ENCODE measurements at regions not wholly inside any gene's neighbourhood (a gene's known extent, or its start where the extent isn't known, plus 50 kb on each side); places are given as distances from the start of the nearest gene placed in this dataset.
"Not testable (repeated sequence)": the region's sequence is repeated elsewhere in the genome, so short reads cannot be mapped to it uniquely, and the experiment has no call there.

DNA sequence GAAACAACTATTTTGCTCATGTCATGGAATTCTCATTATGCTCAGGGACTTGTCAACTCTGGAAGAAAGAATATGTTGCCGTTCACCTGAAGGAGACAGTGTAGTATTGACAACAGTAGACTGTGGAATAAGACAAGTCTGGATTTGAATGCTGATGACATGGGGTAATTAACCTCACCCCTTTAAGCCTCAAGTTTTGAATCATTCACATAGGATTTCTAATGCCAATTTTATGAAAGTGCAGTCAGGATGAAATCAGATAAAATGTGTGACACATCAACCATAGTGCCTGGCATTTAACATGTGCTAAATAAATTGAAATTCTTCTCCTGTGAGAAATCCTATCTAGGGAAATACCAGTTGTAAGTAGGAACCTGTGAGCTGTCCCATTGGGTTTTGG lies 305.8 kb downstream of the KIF20B start:
- Histone ChIP-seq H3K36me3 (replicated peaks in 1 of 2) (no peaks in the 10 kb centered on the region), H3K4me3 (no peak overlapping the region), H3K27ac (no peak overlapping the region), H3K27me3 (no peaks in the 10 kb centered on the region), H3K4me1 (replicated peaks in 1 of 2) (no peaks in the 10 kb centered on the region), H3K9me3 (replicated peaks in 1 of 3) (no peaks in the 10 kb centered on the region)
- intact Hi-C loops (cut with DNase I) = no loop called here
- no peak for DNase-seq
- TF ChIP-seq POLR2A (IDR thresholded peaks at IDR 0.05) = no peak
- TF ChIP-seq, protein P1, sequence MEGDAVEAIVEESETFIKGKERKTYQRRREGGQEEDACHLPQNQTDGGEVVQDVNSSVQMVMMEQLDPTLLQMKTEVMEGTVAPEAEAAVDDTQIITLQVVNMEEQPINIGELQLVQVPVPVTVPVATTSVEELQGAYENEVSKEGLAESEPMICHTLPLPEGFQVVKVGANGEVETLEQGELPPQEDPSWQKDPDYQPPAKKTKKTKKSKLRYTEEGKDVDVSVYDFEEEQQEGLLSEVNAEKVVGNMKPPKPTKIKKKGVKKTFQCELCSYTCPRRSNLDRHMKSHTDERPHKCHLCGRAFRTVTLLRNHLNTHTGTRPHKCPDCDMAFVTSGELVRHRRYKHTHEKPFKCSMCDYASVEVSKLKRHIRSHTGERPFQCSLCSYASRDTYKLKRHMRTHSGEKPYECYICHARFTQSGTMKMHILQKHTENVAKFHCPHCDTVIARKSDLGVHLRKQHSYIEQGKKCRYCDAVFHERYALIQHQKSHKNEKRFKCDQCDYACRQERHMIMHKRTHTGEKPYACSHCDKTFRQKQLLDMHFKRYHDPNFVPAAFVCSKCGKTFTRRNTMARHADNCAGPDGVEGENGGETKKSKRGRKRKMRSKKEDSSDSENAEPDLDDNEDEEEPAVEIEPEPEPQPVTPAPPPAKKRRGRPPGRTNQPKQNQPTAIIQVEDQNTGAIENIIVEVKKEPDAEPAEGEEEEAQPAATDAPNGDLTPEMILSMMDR (IDR thresholded peaks at IDR 0.05) = no peak
- 82 to 92% (median 88%) methylated on average over 1 of the region's 1 CpG for WGBS, 4 donors

DNA sequence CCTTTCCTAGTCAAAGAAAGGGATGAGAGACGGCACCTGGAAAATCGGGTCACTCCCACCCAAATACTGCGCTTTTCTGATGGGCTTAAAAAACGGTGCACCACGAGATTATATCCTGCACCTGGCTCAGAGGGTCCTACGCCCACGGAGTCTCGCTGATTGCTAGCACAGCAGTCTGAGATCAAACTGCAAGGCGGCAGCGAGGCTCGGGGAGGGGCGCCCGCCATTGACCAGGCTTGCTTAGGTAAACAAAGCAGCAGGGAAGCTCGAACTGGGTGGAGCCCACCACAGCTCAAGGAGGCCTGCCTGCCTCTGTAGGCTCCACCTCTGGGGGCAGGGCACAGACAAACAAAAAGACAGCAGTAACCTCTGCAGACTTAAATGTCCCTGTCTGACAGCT lies 309.9 kb downstream of the KIF20B start:
- H3K9me3 ChIP-seq (replicated peaks in 1 of 3); DNase-seq; H3K4me1 ChIP-seq (replicated peaks in 1 of 2); H3K27ac ChIP-seq; H3K36me3 ChIP-seq (replicated peaks in 1 of 2); H3K4me3 ChIP-seq; H3K27me3 ChIP-seq; intact Hi-C loops (cut with DNase I): not testable (repeated sequence)
- 58 to 82% (median 75%) methylated on average over 8 to 14 of the region's 14 CpGs for WGBS, 4 donors

DNA sequence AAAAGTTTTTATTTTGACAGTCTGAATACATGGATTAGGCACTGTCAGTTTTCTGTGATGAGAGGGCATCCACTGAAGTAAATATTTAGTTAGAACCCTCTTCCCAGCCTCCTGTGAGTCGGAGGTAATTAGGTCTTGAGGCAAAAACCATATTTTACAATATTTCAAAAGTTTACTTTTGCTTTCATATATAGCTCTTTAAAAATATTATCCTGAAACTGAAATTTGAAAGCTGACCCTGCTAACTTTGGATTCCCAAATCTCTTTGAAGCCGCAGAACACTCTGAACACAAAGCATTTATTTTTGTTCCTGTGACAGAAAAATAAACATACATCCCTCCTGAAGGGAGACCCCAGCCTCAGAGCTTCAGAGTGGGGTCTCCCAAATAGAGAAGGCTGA lies 317.4 kb downstream of the KIF20B start:
- no peak overlapping the region for H3K27ac ChIP-seq
- WGBS, 4 donors = 55 to 62% (median 60%) methylated on average over 2 of the region's 2 CpGs
- intact Hi-C loops (cut with DNase I) = no loop called here
- TF ChIP-seq POLR2A (IDR thresholded peaks at IDR 0.05) = no peak
- TF ChIP-seq, protein P1 (IDR thresholded peaks at IDR 0.05) = no peak
- no peaks in the 10 kb centered on the region for H3K27me3 ChIP-seq
- no peak overlapping the region for H3K4me3 ChIP-seq
- peaks cover 0 to 7% (median 0%) of the 10 kb centered on the region in 3 donors for H3K9me3 ChIP-seq (replicated peaks in 1 of 3)
- no peaks in the 10 kb centered on the region for H3K36me3 ChIP-seq (replicated peaks in 1 of 2)
- DNase-seq = no peak
- no peaks in the 10 kb centered on the region for H3K4me1 ChIP-seq (replicated peaks in 1 of 2)

DNA sequence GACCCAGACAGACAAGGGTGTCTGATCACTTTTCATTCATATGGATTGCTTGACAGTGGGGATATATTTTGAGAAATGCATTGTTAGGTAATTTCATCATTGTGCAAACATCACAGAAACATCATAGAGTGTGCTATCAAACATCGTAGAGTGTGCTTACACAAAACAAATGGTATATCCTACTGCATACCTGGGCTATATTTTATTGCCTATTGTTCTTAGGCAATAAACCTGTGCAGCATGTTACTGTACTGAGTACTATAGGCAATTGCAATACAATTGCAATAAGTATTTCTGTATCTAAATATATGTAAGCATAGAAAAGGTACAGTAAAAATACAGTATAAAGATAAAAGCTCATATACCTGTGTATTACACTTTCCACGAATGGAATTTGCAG lies 319.1 kb downstream of the KIF20B start:
- TF ChIP-seq POLR2A (IDR thresholded peaks at IDR 0.05) = no peak
- TF ChIP-seq, protein P1 (IDR thresholded peaks at IDR 0.05) = no peak
- intact Hi-C loops (cut with DNase I) = no loop called here
- WGBS, 4 donors = 77 to 83% (median 79%) methylated on average over 2 of the region's 2 CpGs
- no peaks in the 10 kb centered on the region for H3K36me3 ChIP-seq (replicated peaks in 1 of 2)
- no peak overlapping the region for H3K27ac ChIP-seq
- H3K27me3 ChIP-seq = no peaks in the 10 kb centered on the region
- DNase-seq = no peak
- no peaks in the 10 kb centered on the region for H3K4me1 ChIP-seq (replicated peaks in 1 of 2)
- H3K4me3 ChIP-seq = no peak overlapping the region
- peaks cover 0 to 7% (median 0%) of the 10 kb centered on the region in 3 donors for H3K9me3 ChIP-seq (replicated peaks in 1 of 3)

DNA sequence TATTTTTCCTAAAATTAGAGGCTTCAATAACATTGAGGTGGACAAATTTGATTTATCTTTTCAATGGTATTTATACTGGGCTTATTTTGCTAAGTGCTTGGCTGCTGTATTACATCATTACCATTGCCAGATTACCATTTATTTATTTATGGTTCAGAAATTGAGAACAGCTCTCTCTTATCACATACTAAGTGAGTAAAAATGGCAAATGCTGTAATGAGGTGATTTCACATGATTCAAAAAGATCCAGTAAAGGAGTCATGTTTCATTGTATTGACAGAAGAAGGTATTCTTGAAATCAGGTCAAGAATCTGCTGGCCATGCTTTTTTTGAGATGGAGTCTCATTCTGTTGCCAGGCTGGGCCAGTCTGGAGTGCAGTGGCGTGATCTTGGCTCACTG lies 322.6 kb downstream of the KIF20B start:
- intact Hi-C loops (cut with DNase I) = no loop called here
- H3K27ac ChIP-seq = no peak overlapping the region
- no peaks in the 10 kb centered on the region for H3K4me1 ChIP-seq (replicated peaks in 1 of 2)
- H3K27me3 ChIP-seq = no peaks in the 10 kb centered on the region
- 50 to 67% (median 62%) methylated on average over 1 of the region's 1 CpG for WGBS, 4 donors
- no peaks in the 10 kb centered on the region for H3K36me3 ChIP-seq (replicated peaks in 1 of 2)
- no peak overlapping the region for H3K4me3 ChIP-seq
- no peak for DNase-seq
- TF ChIP-seq, protein P1 (IDR thresholded peaks at IDR 0.05) = no peak
- TF ChIP-seq POLR2A (IDR thresholded peaks at IDR 0.05) = no peak
- H3K9me3 ChIP-seq (replicated peaks in 1 of 3) = no peaks in the 10 kb centered on the region

All from adrenal gland (tissue), 9 donors.